ENCODE measurements at regions not wholly inside any gene's neighbourhood (a gene's known extent, or its start where the extent isn't known, plus 50 kb on each side); places are given as distances from the start of the nearest gene placed in this dataset.
A peak's percentile ranks its signal among the peaks of the same experiment; 100 is the strongest.

- TF ChIP-seq CTCF (IDR thresholded peaks at IDR 0.05) (no peak), POLR2AphosphoS5 (IDR thresholded peaks at IDR 0.05) (no peak), POLR2A (IDR thresholded peaks at IDR 0.05) (no peak), EP300 (IDR thresholded peaks at IDR 0.05; ENCODE audit: low read depth) (no peak)
- Histone ChIP-seq H3K9me3 (no peaks in the 10 kb centered on the region), H3K27me3 (no peaks in the 10 kb centered on the region), H3K27ac (no peak overlapping the region), H3K4me3 (no peak overlapping the region), H3K4me1 (peaks cover 7 to 43% (median 13%) of the 10 kb centered on the region in 4 donors), H3K36me3 (no peaks in the 10 kb centered on the region)
- no peak for DNase-seq
- intact Hi-C loops (cut with DNase I; ENCODE audit: low total_unique reads), result loop anchor here (10.0 kb wide), 1 partner anchor 90 kb away; no protein-coding TSS in a partner anchor
- WGBS, 2 donors (ENCODE audit: low coverage in 1 of 2), result 68% methylated on average over 7 of the region's 9 CpGs; no CpG with 5 or more reads in 1 of the 2 donors
- in situ Hi-C loops (cut with MboI; ENCODE audit: low pct_ligation_motif_present in 1 of 4, low pct_unique_long_range_greater_than_20kb in 1 of 4, low sequenced_read_pairs in 3 of 4), result no loop called here
Measured at GRCh38 chr16:85304337-85304736, 192.1 kb upstream of the CIBAR2 start.

- Histone ChIP-seq H3K4me3 (no peak overlapping the region), H3K27ac (peak overlapping the region; percentile 1 to 46 (median 26)), H3K9me3 (no peaks in the 10 kb centered on the region), H3K36me3 (no peaks in the 10 kb centered on the region), H3K27me3 (no peaks in the 10 kb centered on the region), H3K4me1 (peaks cover 7 to 53% (median 13%) of the 10 kb centered on the region in 4 donors)
- WGBS, 2 donors (ENCODE audit: low coverage in 1 of 2), result 31% methylated on average over 12 of the region's 12 CpGs; no CpG with 5 or more reads in 1 of the 2 donors
- TF ChIP-seq POLR2AphosphoS5 (IDR thresholded peaks at IDR 0.05) (peak in 2 of 3 donors; percentile 35 to 39), POLR2A (IDR thresholded peaks at IDR 0.05) (no peak)
- intact Hi-C loops (cut with DNase I; ENCODE audit: low total_unique reads), result loop anchor here (10.0 kb wide), 1 partner anchor 89 kb away; no protein-coding TSS in a partner anchor
- peak; percentile 87 for DNase-seq
- in situ Hi-C loops (cut with MboI; ENCODE audit: low pct_ligation_motif_present in 1 of 4, low pct_unique_long_range_greater_than_20kb in 1 of 4, low sequenced_read_pairs in 3 of 4), result no loop called here
Measured at GRCh38 chr16:85306071-85306792, 194.0 kb upstream of the CIBAR2 start.

GRCh38 chr16:85306793-85307551 is 194.7 kb upstream of the CIBAR2 start:
- no peaks in the 10 kb centered on the region for H3K27me3 ChIP-seq
- H3K4me3 ChIP-seq, result no peak overlapping the region
- H3K27ac ChIP-seq, result peak overlapping the region; percentile 1 to 46 (median 26)
- no peaks in the 10 kb centered on the region for H3K36me3 ChIP-seq
- intact Hi-C loops (cut with DNase I; ENCODE audit: low total_unique reads) (loop anchor here (10.0 kb wide), 1 partner anchor 88 kb away; no protein-coding TSS in a partner anchor), in situ Hi-C loops (cut with MboI; ENCODE audit: low pct_ligation_motif_present in 1 of 4, low pct_unique_long_range_greater_than_20kb in 1 of 4, low sequenced_read_pairs in 3 of 4) (no loop called here)
- H3K9me3 ChIP-seq, result no peaks in the 10 kb centered on the region
- H3K4me1 ChIP-seq, result peaks cover 7 to 59% (median 13%) of the 10 kb centered on the region in 4 donors
- 53 to 82% methylated on average over 3 to 19 of the region's 19 CpGs for WGBS, 2 donors (ENCODE audit: low coverage in 1 of 2)
- no peak for TF ChIP-seq POLR2AphosphoS5 (IDR thresholded peaks at IDR 0.05)
- no peak for TF ChIP-seq CTCF (IDR thresholded peaks at IDR 0.05)
- no peak for TF ChIP-seq POLR2A (IDR thresholded peaks at IDR 0.05)
- TF ChIP-seq EP300 (IDR thresholded peaks at IDR 0.05; ENCODE audit: low read depth), result no peak
- no peak for DNase-seq

GRCh38 chr16:85307552-85308364 is 195.5 kb upstream of the CIBAR2 start:
- H3K36me3 ChIP-seq, result no peaks in the 10 kb centered on the region
- peaks cover 7 to 59% (median 14%) of the 10 kb centered on the region in 4 donors for H3K4me1 ChIP-seq
- intact Hi-C loops (cut with DNase I; ENCODE audit: low total_unique reads) (loop anchor here (10.0 kb wide), 1 partner anchor 87 kb away; no protein-coding TSS in a partner anchor), in situ Hi-C loops (cut with MboI; ENCODE audit: low pct_ligation_motif_present in 1 of 4, low pct_unique_long_range_greater_than_20kb in 1 of 4, low sequenced_read_pairs in 3 of 4) (no loop called here)
- H3K27me3 ChIP-seq, result no peaks in the 10 kb centered on the region
- H3K4me3 ChIP-seq, result no peak overlapping the region
- TF ChIP-seq POLR2A (IDR thresholded peaks at IDR 0.05) (no peak), CTCF (IDR thresholded peaks at IDR 0.05) (no peak), POLR2AphosphoS5 (IDR thresholded peaks at IDR 0.05) (no peak), EP300 (IDR thresholded peaks at IDR 0.05; ENCODE audit: low read depth) (no peak)
- WGBS, 2 donors (ENCODE audit: low coverage in 1 of 2), result 84% methylated on average over 23 of the region's 24 CpGs; no CpG with 5 or more reads in 1 of the 2 donors
- DNase-seq, result no peak
- peak overlapping the region in 1 of 4 donors; percentile 43 for H3K27ac ChIP-seq
- H3K9me3 ChIP-seq, result no peaks in the 10 kb centered on the region
